ENCODE measurements at regions not wholly inside any gene's neighbourhood (a gene's known extent, or its start where the extent isn't known, plus 50 kb on each side); places are given as distances from the start of the nearest gene placed in this dataset.

DNA sequence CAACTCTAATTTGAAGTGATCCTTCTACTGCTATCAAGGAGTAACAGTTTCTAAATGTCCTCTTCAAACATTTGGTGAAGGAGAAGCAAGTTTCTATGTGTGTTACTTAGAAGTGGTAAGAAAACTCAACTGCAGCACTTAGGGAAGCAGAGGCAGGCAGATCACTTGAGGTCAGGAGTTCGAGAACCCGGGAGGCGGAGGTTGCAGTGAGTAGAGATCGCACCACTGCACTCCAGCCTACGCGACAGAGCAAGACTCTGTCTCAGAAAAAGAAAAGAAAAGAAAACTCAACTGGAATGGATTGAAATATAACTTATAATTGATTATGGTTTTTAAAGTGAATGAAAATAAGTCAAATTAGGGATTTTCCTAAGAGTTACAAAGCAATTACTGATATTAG is 169.7 kb upstream of the ATP2B1 start:
- WGBS, 2 donors: 88 to 94% methylated on average over 6 of the region's 6 CpGs
- ATAC-seq (ENCODE audit: insufficient read depth, low FRiP score) (no peak), DNase-seq (peak in 1 of 3 donors; percentile 39)
- Histone ChIP-seq H3K9ac (ENCODE audit: insufficient read depth in 1 of 2, low read length in 2 of 2) (no peak overlapping the region), H3K27ac (ENCODE audit: low read depth in 1 of 2, low read length in 1 of 2) (no peak overlapping the region), H3K36me3 (ENCODE audit: control insufficient read depth in 4 of 4, insufficient read depth in 4 of 4, low read length in 4 of 4) (no peaks in the 10 kb centered on the region), H3K9me3 (ENCODE audit: control insufficient read depth in 4 of 4, insufficient read depth in 3 of 4, low read length in 3 of 4) (no peaks in the 10 kb centered on the region), H3K27me3 (ENCODE audit: control insufficient read depth in 3 of 3, insufficient read depth in 3 of 3, low read length in 2 of 3) (no peaks in the 10 kb centered on the region), H3K4me1 (ENCODE audit: control insufficient read depth in 5 of 5, insufficient read depth in 5 of 5, low read length in 5 of 5) (peaks cover 0 to 31% (median 0%) of the 10 kb centered on the region in 5 donors), H3K4me3 (no peak overlapping the region)
- TF ChIP-seq, protein P1, sequence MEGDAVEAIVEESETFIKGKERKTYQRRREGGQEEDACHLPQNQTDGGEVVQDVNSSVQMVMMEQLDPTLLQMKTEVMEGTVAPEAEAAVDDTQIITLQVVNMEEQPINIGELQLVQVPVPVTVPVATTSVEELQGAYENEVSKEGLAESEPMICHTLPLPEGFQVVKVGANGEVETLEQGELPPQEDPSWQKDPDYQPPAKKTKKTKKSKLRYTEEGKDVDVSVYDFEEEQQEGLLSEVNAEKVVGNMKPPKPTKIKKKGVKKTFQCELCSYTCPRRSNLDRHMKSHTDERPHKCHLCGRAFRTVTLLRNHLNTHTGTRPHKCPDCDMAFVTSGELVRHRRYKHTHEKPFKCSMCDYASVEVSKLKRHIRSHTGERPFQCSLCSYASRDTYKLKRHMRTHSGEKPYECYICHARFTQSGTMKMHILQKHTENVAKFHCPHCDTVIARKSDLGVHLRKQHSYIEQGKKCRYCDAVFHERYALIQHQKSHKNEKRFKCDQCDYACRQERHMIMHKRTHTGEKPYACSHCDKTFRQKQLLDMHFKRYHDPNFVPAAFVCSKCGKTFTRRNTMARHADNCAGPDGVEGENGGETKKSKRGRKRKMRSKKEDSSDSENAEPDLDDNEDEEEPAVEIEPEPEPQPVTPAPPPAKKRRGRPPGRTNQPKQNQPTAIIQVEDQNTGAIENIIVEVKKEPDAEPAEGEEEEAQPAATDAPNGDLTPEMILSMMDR (IDR thresholded peaks at IDR 0.05; ENCODE audit: control extremely low read depth, extremely low read depth): no peak

DNA sequence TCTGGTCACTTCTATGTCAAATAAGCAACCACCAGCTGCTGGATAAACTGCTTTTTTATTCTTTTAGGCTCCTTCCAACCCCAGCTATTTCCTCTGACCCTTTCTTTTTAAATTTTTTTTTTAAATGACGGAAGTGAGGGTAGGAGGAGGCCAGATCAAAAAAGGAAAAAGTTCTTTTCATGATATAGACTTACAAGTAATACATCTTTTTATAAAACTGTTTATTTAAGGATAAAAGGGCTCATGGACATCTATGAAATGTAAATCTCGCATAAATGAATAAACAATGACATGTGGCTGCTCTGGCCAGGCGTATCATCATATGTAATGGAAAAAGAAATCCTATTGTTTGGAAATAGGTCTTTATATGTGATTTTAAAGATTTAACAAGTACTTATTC is 169.0 kb upstream of the ATP2B1 start:
- Histone ChIP-seq H3K27ac (ENCODE audit: low read depth in 1 of 2, low read length in 1 of 2) (no peak overlapping the region), H3K9me3 (ENCODE audit: control insufficient read depth in 4 of 4, insufficient read depth in 3 of 4, low read length in 3 of 4) (no peaks in the 10 kb centered on the region), H3K36me3 (ENCODE audit: control insufficient read depth in 4 of 4, insufficient read depth in 4 of 4, low read length in 4 of 4) (no peaks in the 10 kb centered on the region), H3K27me3 (ENCODE audit: control insufficient read depth in 3 of 3, insufficient read depth in 3 of 3, low read length in 2 of 3) (no peaks in the 10 kb centered on the region), H3K4me3 (no peak overlapping the region), H3K4me1 (ENCODE audit: control insufficient read depth in 5 of 5, insufficient read depth in 5 of 5, low read length in 5 of 5) (peaks cover 0 to 31% (median 0%) of the 10 kb centered on the region in 5 donors), H3K9ac (ENCODE audit: insufficient read depth in 1 of 2, low read length in 2 of 2) (no peak overlapping the region)
- peak in 2 of 3 donors; percentile 79 to 84 for DNase-seq
- ATAC-seq (ENCODE audit: insufficient read depth, low FRiP score): no peak
- 75 to 89% methylated on average over 3 of the region's 3 CpGs for WGBS, 2 donors
- TF ChIP-seq, protein P1 (IDR thresholded peaks at IDR 0.05; ENCODE audit: control extremely low read depth, extremely low read depth): no peak

DNA sequence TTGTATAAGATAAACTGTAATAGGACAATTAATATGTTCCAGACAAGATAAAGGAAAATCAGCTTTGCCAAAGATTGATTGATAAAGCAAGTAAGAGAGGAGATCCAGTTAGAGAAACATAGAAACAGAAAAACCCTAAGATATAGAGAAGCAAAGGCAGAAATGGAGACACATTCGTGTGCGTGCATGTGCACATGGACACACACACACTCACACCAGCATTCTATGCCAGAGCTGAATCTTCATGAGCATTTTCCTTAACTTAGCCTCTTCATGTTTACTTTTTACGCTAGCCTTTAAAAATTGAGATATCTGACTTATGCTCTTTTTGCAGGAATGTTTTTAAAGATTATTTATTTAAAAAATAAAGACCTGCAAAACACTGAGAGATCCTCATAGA is 168.5 kb upstream of the ATP2B1 start:
- DNase-seq (peak; percentile 39 to 71 (median 68)), ATAC-seq (ENCODE audit: insufficient read depth, low FRiP score) (no peak)
- H3K27ac ChIP-seq (ENCODE audit: low read depth in 1 of 2, low read length in 1 of 2): no peak overlapping the region
- H3K9me3 ChIP-seq (ENCODE audit: control insufficient read depth in 4 of 4, insufficient read depth in 3 of 4, low read length in 3 of 4): no peaks in the 10 kb centered on the region
- H3K27me3 ChIP-seq (ENCODE audit: control insufficient read depth in 3 of 3, insufficient read depth in 3 of 3, low read length in 2 of 3): no peaks in the 10 kb centered on the region
- TF ChIP-seq, protein P1 (IDR thresholded peaks at IDR 0.05; ENCODE audit: control extremely low read depth, extremely low read depth): no peak
- no peak overlapping the region for H3K4me3 ChIP-seq
- 88 to 92% methylated on average over 3 of the region's 3 CpGs for WGBS, 2 donors
- no peaks in the 10 kb centered on the region for H3K36me3 ChIP-seq (ENCODE audit: control insufficient read depth in 4 of 4, insufficient read depth in 4 of 4, low read length in 4 of 4)
- peaks cover 0 to 31% (median 0%) of the 10 kb centered on the region in 5 donors for H3K4me1 ChIP-seq (ENCODE audit: control insufficient read depth in 5 of 5, insufficient read depth in 5 of 5, low read length in 5 of 5)
- H3K9ac ChIP-seq (ENCODE audit: insufficient read depth in 1 of 2, low read length in 2 of 2): no peak overlapping the region

DNA sequence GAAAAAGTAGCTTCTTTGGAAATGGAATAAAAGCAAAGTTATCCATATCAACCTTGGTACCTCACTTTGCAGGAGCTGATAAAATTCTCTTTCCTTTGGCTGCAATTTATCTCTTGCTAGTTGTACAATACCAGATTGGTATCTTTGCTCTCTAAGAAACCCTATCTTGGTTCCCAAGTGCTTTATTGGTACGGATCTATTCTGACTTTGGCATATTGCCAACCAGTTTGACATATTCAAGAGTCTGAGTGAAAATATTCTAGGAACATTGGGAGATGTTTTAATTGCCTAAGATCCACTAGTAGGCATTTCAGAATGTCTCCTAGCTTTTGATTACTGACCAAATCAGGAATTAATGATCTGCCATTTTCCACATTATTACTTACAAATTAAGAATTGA is 167.2 kb upstream of the ATP2B1 start:
- H3K36me3 ChIP-seq (ENCODE audit: control insufficient read depth in 4 of 4, insufficient read depth in 4 of 4, low read length in 4 of 4): no peaks in the 10 kb centered on the region
- peaks cover 0 to 31% (median 0%) of the 10 kb centered on the region in 5 donors for H3K4me1 ChIP-seq (ENCODE audit: control insufficient read depth in 5 of 5, insufficient read depth in 5 of 5, low read length in 5 of 5)
- ATAC-seq (ENCODE audit: insufficient read depth, low FRiP score): no peak
- DNase-seq: no peak
- peaks cover 0 to 5% (median 0%) of the 10 kb centered on the region in 4 donors for H3K9me3 ChIP-seq (ENCODE audit: control insufficient read depth in 4 of 4, insufficient read depth in 3 of 4, low read length in 3 of 4)
- no peak overlapping the region for H3K27ac ChIP-seq (ENCODE audit: low read depth in 1 of 2, low read length in 1 of 2)
- WGBS, 2 donors: 49 to 73% methylated on average over 1 of the region's 1 CpG
- H3K27me3 ChIP-seq (ENCODE audit: control insufficient read depth in 3 of 3, insufficient read depth in 3 of 3, low read length in 2 of 3): no peaks in the 10 kb centered on the region
- TF ChIP-seq, protein P1 (IDR thresholded peaks at IDR 0.05; ENCODE audit: control extremely low read depth, extremely low read depth): no peak
- no peak overlapping the region for H3K4me3 ChIP-seq
- H3K9ac ChIP-seq (ENCODE audit: insufficient read depth in 1 of 2, low read length in 2 of 2): no peak overlapping the region

Measured in lung (tissue), 11 donors.